ENCODE measurements at regions not wholly inside any gene's neighbourhood (a gene's known extent, or its start where the extent isn't known, plus 50 kb on each side); places are given as distances from the start of the nearest gene placed in this dataset.

DNA sequence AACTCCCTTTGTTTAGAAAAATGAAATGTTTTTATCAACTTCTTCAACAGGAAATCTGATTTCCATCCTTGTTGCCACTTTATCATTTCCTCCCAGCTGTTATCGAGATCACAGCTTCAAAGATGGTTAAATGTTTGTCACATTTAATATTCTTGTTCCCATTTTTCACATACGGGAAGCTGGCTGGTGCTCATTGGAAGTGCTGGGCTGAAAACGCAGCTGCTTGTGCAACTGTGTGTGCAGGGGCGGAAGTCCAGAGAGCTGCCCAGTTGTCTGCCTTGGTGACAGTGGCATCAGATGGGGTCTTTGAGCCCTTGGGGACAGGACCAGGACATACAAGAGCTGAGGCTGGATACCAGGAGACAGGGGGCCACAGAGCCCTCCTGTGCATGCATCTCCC lies 549.2 kb upstream of the CDH11 start (continued):
- TF ChIP-seq REST (IDR thresholded peaks at IDR 0.05; ENCODE audit: low read depth) (no peak), EZH2phosphoT487 (IDR thresholded peaks at IDR 0.05; ENCODE audit: borderline replicate concordance) (no peak), CBX3 (IDR thresholded peaks at IDR 0.05; ENCODE audit: low read depth) (no peak)
- TF ChIP-seq, protein P1, sequence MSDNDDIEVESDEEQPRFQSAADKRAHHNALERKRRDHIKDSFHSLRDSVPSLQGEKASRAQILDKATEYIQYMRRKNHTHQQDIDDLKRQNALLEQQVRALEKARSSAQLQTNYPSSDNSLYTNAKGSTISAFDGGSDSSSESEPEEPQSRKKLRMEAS (IDR thresholded peaks at IDR 0.05): no peak

GRCh38 chr16:65668064-65668595 lies 546.3 kb upstream of the CDH11 start:
- intact Hi-C loops (cut with micrococcal nuclease): no loop called here
- no peak overlapping the region for H3K27ac ChIP-seq (ENCODE audit: low read depth, low read length)
- H2AFZ ChIP-seq (ENCODE audit: low read depth, low read length, poor library complexity, severe bottlenecking): no peak overlapping the region
- H3K9me2 ChIP-seq (ENCODE audit: insufficient read depth): no peaks in the 10 kb centered on the region
- H3K4me3 ChIP-seq (replicated peaks in 1 of 2; ENCODE audit: low read depth in 1 of 2, low read length in 2 of 2): no peak overlapping the region
- ChIA-PET CTCF (no interaction called here), RAD21 (ENCODE audit: low non-redundant PET in 1 of 2, low total read pairs in 2 of 2, uncharacterized antibody in 2 of 2, unreplicated experiment in 2 of 2) (no interaction called here), POLR2A (no interaction called here)
- H3K36me3 ChIP-seq (ENCODE audit: control insufficient read depth in 1 of 2, insufficient read depth in 2 of 2, low read length in 2 of 2): no peaks in the 10 kb centered on the region
- H3K27me3 ChIP-seq (ENCODE audit: insufficient read depth, low read length): no peaks in the 10 kb centered on the region
- TF ChIP-seq, protein P2, sequence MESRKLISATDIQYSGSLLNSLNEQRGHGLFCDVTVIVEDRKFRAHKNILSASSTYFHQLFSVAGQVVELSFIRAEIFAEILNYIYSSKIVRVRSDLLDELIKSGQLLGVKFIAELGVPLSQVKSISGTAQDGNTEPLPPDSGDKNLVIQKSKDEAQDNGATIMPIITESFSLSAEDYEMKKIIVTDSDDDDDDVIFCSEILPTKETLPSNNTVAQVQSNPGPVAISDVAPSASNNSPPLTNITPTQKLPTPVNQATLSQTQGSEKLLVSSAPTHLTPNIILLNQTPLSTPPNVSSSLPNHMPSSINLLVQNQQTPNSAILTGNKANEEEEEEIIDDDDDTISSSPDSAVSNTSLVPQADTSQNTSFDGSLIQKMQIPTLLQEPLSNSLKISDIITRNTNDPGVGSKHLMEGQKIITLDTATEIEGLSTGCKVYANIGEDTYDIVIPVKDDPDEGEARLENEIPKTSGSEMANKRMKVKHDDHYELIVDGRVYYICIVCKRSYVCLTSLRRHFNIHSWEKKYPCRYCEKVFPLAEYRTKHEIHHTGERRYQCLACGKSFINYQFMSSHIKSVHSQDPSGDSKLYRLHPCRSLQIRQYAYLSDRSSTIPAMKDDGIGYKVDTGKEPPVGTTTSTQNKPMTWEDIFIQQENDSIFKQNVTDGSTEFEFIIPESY (IDR thresholded peaks at IDR 0.05; ENCODE audit: extremely low read depth, insufficient replicate concordance, low read length): no peak
- TF ChIP-seq SP1 (IDR thresholded peaks at IDR 0.05; ENCODE audit: low read depth) (no peak), CEBPB (IDR thresholded peaks at IDR 0.05; ENCODE audit: low read depth) (no peak), TCF7L2 (IDR thresholded peaks at IDR 0.05; ENCODE audit: borderline replicate concordance, extremely low read depth, insufficient read depth, insufficient read length) (no peak), POLR2AphosphoS5 (IDR thresholded peaks at IDR 0.05; ENCODE audit: low read depth, low read length) (no peak), FOSL1 (IDR thresholded peaks at IDR 0.05; ENCODE audit: low read depth) (no peak), CTCF (IDR thresholded peaks at IDR 0.05 in 2 of 3, conservative IDR thresholded peaks at IDR 0.05 in 1 of 3; ENCODE audit: borderline replicate concordance in 1 of 3, insufficient read depth in 1 of 3, low read depth in 2 of 3, low read length in 2 of 3) (no peak), SRF (IDR thresholded peaks at IDR 0.05; ENCODE audit: low read depth) (no peak), ELF1 (IDR thresholded peaks at IDR 0.05; ENCODE audit: borderline replicate concordance, low read depth) (no peak), ATF3 (IDR thresholded peaks at IDR 0.05) (no peak)
- H3K4me2 ChIP-seq (ENCODE audit: low read length): no peak overlapping the region
- BruUV-seq (replicated peaks): no TSS peak
- H3K79me2 ChIP-seq (ENCODE audit: insufficient read depth, low read length): no peaks in the 10 kb centered on the region
- H3K9ac ChIP-seq (ENCODE audit: low read length): no peak overlapping the region
- DNase-seq (ENCODE audit: low read depth, low spot score): no peak
- H4K20me1 ChIP-seq (ENCODE audit: insufficient read depth): no peaks in the 10 kb centered on the region
- H3K4me1 ChIP-seq (ENCODE audit: control insufficient read depth in 1 of 2, insufficient read depth in 2 of 2, low read length in 2 of 2): no peaks in the 10 kb centered on the region
- no peak for ATAC-seq
- H3K9me3 ChIP-seq (ENCODE audit: control insufficient read depth in 1 of 2, insufficient read depth in 1 of 2, low read depth in 1 of 2, low read length in 2 of 2): no peaks in the 10 kb centered on the region; a peak in 1 of 4 replicates
